ENCODE measurements at regions not wholly inside any gene's neighbourhood (a gene's known extent, or its start where the extent isn't known, plus 50 kb on each side); places are given as distances from the start of the nearest gene placed in this dataset.

DNA sequence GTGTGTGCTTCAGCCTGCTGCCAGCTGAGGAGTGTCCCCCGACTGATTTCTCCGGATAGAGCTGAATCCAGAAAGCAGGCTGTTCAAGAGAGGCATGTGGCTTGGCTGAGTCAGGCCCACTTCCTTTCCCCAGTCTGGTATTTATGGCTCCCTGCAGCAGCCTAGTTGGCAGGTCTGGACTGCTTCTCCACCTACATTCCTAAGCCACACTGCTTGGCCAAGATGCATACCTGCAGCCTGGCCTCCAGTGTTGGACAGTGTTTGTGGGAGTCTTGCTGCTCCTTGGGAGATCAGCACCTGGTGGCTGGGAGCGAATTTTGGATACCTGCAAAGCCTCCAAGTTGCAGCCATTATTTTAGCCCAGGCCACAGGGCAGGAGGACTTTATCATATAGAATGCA lies 670.8 kb downstream of the ACTL7B start:
- TF ChIP-seq, protein P1, sequence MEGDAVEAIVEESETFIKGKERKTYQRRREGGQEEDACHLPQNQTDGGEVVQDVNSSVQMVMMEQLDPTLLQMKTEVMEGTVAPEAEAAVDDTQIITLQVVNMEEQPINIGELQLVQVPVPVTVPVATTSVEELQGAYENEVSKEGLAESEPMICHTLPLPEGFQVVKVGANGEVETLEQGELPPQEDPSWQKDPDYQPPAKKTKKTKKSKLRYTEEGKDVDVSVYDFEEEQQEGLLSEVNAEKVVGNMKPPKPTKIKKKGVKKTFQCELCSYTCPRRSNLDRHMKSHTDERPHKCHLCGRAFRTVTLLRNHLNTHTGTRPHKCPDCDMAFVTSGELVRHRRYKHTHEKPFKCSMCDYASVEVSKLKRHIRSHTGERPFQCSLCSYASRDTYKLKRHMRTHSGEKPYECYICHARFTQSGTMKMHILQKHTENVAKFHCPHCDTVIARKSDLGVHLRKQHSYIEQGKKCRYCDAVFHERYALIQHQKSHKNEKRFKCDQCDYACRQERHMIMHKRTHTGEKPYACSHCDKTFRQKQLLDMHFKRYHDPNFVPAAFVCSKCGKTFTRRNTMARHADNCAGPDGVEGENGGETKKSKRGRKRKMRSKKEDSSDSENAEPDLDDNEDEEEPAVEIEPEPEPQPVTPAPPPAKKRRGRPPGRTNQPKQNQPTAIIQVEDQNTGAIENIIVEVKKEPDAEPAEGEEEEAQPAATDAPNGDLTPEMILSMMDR (IDR thresholded peaks at IDR 0.05; ENCODE audit: low read depth, low read length, missing input control), result no peak
- TF ChIP-seq, protein P2, sequence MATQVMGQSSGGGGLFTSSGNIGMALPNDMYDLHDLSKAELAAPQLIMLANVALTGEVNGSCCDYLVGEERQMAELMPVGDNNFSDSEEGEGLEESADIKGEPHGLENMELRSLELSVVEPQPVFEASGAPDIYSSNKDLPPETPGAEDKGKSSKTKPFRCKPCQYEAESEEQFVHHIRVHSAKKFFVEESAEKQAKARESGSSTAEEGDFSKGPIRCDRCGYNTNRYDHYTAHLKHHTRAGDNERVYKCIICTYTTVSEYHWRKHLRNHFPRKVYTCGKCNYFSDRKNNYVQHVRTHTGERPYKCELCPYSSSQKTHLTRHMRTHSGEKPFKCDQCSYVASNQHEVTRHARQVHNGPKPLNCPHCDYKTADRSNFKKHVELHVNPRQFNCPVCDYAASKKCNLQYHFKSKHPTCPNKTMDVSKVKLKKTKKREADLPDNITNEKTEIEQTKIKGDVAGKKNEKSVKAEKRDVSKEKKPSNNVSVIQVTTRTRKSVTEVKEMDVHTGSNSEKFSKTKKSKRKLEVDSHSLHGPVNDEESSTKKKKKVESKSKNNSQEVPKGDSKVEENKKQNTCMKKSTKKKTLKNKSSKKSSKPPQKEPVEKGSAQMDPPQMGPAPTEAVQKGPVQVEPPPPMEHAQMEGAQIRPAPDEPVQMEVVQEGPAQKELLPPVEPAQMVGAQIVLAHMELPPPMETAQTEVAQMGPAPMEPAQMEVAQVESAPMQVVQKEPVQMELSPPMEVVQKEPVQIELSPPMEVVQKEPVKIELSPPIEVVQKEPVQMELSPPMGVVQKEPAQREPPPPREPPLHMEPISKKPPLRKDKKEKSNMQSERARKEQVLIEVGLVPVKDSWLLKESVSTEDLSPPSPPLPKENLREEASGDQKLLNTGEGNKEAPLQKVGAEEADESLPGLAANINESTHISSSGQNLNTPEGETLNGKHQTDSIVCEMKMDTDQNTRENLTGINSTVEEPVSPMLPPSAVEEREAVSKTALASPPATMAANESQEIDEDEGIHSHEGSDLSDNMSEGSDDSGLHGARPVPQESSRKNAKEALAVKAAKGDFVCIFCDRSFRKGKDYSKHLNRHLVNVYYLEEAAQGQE (IDR thresholded peaks at IDR 0.05), result no peak
- TF ChIP-seq JUND (IDR thresholded peaks at IDR 0.05), result no peak
- TF ChIP-seq, protein P3, sequence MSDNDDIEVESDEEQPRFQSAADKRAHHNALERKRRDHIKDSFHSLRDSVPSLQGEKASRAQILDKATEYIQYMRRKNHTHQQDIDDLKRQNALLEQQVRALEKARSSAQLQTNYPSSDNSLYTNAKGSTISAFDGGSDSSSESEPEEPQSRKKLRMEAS (IDR thresholded peaks at IDR 0.05), result no peak
- no peak for TF ChIP-seq GABPA (IDR thresholded peaks at IDR 0.05 in 1 of 2, conservative IDR thresholded peaks at IDR 0.05 in 1 of 2)
